ENCODE measurements at regions not wholly inside any gene's neighbourhood (a gene's known extent, or its start where the extent isn't known, plus 50 kb on each side); places are given as distances from the start of the nearest gene placed in this dataset.

DNA sequence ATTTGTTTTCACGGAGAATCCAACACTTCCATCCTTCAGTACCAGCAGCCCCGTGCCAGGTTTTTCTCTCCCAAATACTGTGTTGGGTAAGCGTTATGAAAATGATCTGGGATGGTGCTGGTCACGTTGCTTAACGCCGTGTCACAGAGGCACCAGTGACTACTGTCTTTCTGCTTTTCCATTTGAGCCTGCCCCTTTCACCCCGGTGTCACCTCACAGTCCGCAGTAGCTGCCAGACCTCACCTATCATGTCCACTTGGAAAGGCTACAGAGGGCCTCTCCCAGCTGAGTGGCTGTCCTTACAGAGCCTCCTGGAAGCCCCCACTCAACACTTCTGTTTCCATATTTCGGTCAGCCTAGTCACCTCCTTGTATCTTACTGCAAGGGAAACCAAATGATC is 176.5 kb upstream of the ARID1B start:
- Histone ChIP-seq H3K4me3 (no peak overlapping the region), H3K36me3 (ENCODE audit: control insufficient read depth in 4 of 4, insufficient read depth in 4 of 4, low read length in 4 of 4) (no peaks in the 10 kb centered on the region), H3K27ac (ENCODE audit: low read depth in 1 of 2, low read length in 1 of 2) (no peak overlapping the region), H3K9ac (ENCODE audit: insufficient read depth in 1 of 2, low read length in 2 of 2) (no peak overlapping the region), H3K4me1 (ENCODE audit: control insufficient read depth in 5 of 5, insufficient read depth in 5 of 5, low read length in 5 of 5) (peaks cover 0 to 19% (median 7%) of the 10 kb centered on the region in 5 donors), H3K9me3 (ENCODE audit: control insufficient read depth in 4 of 4, insufficient read depth in 3 of 4, low read length in 3 of 4) (peaks cover 0 to 4% (median under 1%) of the 10 kb centered on the region in 4 donors), H3K27me3 (ENCODE audit: control insufficient read depth in 3 of 3, insufficient read depth in 3 of 3, low read length in 2 of 3) (no peaks in the 10 kb centered on the region)
- ATAC-seq (ENCODE audit: insufficient read depth, low FRiP score), result no peak
- DNase-seq, result no peak
- TF ChIP-seq, protein P1, sequence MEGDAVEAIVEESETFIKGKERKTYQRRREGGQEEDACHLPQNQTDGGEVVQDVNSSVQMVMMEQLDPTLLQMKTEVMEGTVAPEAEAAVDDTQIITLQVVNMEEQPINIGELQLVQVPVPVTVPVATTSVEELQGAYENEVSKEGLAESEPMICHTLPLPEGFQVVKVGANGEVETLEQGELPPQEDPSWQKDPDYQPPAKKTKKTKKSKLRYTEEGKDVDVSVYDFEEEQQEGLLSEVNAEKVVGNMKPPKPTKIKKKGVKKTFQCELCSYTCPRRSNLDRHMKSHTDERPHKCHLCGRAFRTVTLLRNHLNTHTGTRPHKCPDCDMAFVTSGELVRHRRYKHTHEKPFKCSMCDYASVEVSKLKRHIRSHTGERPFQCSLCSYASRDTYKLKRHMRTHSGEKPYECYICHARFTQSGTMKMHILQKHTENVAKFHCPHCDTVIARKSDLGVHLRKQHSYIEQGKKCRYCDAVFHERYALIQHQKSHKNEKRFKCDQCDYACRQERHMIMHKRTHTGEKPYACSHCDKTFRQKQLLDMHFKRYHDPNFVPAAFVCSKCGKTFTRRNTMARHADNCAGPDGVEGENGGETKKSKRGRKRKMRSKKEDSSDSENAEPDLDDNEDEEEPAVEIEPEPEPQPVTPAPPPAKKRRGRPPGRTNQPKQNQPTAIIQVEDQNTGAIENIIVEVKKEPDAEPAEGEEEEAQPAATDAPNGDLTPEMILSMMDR (IDR thresholded peaks at IDR 0.05; ENCODE audit: control extremely low read depth, extremely low read depth), result no peak
- WGBS, 2 donors, result 81 to 88% methylated on average over 9 of the region's 9 CpGs

DNA sequence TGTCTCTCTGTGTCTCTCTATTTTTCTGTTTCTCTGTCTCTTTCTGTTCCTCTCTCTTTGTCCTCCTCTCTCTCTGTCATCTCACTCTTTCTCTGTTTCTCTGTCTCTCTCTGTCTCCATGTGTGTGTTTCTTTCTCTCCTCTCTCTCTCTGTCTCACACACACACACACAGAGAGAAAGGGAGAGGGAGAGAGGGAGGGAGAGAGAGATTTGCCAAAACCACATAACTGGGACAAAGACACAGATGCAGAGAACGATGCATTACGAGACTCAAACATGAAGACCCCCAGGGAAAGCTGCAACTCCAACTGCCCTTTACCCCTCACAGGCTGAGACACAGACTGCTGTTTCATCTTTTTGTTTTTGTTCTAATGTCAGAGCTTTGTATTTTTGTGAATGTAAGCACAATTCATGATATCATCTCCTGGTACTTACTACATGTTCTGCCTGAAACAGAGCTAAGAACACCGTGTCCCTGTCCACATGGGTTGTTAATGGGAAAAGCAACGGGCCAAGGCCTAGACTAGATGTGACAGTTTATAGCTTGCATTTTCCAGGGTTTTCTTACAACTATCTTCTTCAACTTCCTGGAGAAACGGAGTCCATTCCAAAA is 177.1 kb upstream of the ARID1B start:
- TF ChIP-seq, protein P1 (IDR thresholded peaks at IDR 0.05; ENCODE audit: control extremely low read depth, extremely low read depth), result no peak
- ATAC-seq (ENCODE audit: insufficient read depth, low FRiP score), result no peak
- no peaks in the 10 kb centered on the region for H3K27me3 ChIP-seq (ENCODE audit: control insufficient read depth in 3 of 3, insufficient read depth in 3 of 3, low read length in 2 of 3)
- no peak overlapping the region for H3K9ac ChIP-seq (ENCODE audit: insufficient read depth in 1 of 2, low read length in 2 of 2)
- no peak overlapping the region for H3K27ac ChIP-seq (ENCODE audit: low read depth in 1 of 2, low read length in 1 of 2)
- no peak overlapping the region for H3K4me3 ChIP-seq
- DNase-seq, result peak; percentile 18 to 58 (median 44)
- WGBS, 2 donors, result 80% methylated on average over 5 of the region's 5 CpGs
- peaks cover 0 to 4% (median under 1%) of the 10 kb centered on the region in 4 donors for H3K9me3 ChIP-seq (ENCODE audit: control insufficient read depth in 4 of 4, insufficient read depth in 3 of 4, low read length in 3 of 4)
- peaks cover 0 to 19% (median 7%) of the 10 kb centered on the region in 5 donors for H3K4me1 ChIP-seq (ENCODE audit: control insufficient read depth in 5 of 5, insufficient read depth in 5 of 5, low read length in 5 of 5)
- H3K36me3 ChIP-seq (ENCODE audit: control insufficient read depth in 4 of 4, insufficient read depth in 4 of 4, low read length in 4 of 4), result no peaks in the 10 kb centered on the region

DNA sequence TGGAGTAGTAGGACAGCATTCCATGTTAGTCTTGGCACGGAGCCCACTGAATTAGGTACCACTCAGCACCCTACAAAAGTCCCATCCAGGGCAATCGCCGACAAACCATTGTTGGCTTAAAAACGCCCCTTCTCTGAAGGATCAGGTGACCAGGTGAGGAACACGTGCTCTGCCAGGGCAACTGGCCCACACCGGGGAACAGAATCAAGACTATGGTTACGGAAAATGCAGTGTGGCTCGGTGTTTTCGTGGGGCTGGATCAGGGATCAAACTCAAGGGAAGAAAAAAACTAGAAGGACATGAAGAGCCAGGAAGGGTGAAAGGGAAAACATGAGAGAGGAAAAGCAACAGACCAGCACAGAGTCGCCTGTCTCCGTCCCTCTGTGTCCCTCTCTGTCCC is 177.8 kb upstream of the ARID1B start:
- TF ChIP-seq, protein P1 (IDR thresholded peaks at IDR 0.05; ENCODE audit: control extremely low read depth, extremely low read depth), result no peak
- DNase-seq (peak in 1 of 3 donors; percentile 20), ATAC-seq (ENCODE audit: insufficient read depth, low FRiP score) (no peak)
- H3K27me3 ChIP-seq (ENCODE audit: control insufficient read depth in 3 of 3, insufficient read depth in 3 of 3, low read length in 2 of 3), result no peaks in the 10 kb centered on the region
- H3K9ac ChIP-seq (ENCODE audit: insufficient read depth in 1 of 2, low read length in 2 of 2), result no peak overlapping the region
- H3K4me3 ChIP-seq, result no peak overlapping the region
- H3K27ac ChIP-seq (ENCODE audit: low read depth in 1 of 2, low read length in 1 of 2), result no peak overlapping the region
- H3K4me1 ChIP-seq (ENCODE audit: control insufficient read depth in 5 of 5, insufficient read depth in 5 of 5, low read length in 5 of 5), result peaks cover 0 to 19% (median 7%) of the 10 kb centered on the region in 5 donors
- WGBS, 2 donors, result 78 to 89% methylated on average over 11 of the region's 11 CpGs
- peaks cover 0 to 2% (median under 1%) of the 10 kb centered on the region in 4 donors for H3K9me3 ChIP-seq (ENCODE audit: control insufficient read depth in 4 of 4, insufficient read depth in 3 of 4, low read length in 3 of 4)
- no peaks in the 10 kb centered on the region for H3K36me3 ChIP-seq (ENCODE audit: control insufficient read depth in 4 of 4, insufficient read depth in 4 of 4, low read length in 4 of 4)

GRCh38 chr6:156598855-156599180 is 178.4 kb upstream of the ARID1B start:
- Histone ChIP-seq H3K9ac (ENCODE audit: insufficient read depth in 1 of 2, low read length in 2 of 2) (no peak overlapping the region), H3K36me3 (ENCODE audit: control insufficient read depth in 4 of 4, insufficient read depth in 4 of 4, low read length in 4 of 4) (no peaks in the 10 kb centered on the region), H3K27me3 (ENCODE audit: control insufficient read depth in 3 of 3, insufficient read depth in 3 of 3, low read length in 2 of 3) (no peaks in the 10 kb centered on the region), H3K4me3 (no peak overlapping the region), H3K27ac (ENCODE audit: low read depth in 1 of 2, low read length in 1 of 2) (no peak overlapping the region), H3K9me3 (ENCODE audit: control insufficient read depth in 4 of 4, insufficient read depth in 3 of 4, low read length in 3 of 4) (peaks cover 0 to 2% (median under 1%) of the 10 kb centered on the region in 4 donors), H3K4me1 (ENCODE audit: control insufficient read depth in 5 of 5, insufficient read depth in 5 of 5, low read length in 5 of 5) (peaks cover 0 to 19% (median 7%) of the 10 kb centered on the region in 5 donors)
- DNase-seq (peak; percentile 21 to 43 (median 26)), ATAC-seq (ENCODE audit: insufficient read depth, low FRiP score) (no peak)
- TF ChIP-seq, protein P1 (IDR thresholded peaks at IDR 0.05; ENCODE audit: control extremely low read depth, extremely low read depth), result no peak
- whole genome bisulfite sequencing, 2 donors, result 27 to 34% methylated on average over 6 of the region's 6 CpGs
